ENCODE measurements at regions not wholly inside any gene's neighbourhood (a gene's known extent, or its start where the extent isn't known, plus 50 kb on each side); places are given as distances from the start of the nearest gene placed in this dataset.

DNA sequence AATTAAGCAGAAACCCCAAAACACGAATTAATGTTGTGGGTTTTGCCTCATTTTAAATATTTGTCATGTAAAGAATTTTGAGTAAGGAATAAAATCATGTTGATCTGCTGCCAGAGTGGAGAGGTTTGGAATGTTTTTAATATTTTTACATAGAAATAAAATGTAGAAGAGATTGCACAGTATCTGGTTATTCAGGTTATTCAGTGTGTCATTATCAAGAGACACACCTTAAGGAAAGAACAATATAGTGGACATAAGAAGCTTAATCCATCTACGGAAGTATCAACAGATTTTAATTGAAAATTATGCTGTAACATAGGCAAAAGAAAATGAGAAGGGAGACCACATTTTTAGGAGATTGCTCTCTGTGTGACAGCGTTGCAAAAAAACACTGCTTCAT lies 410.4 kb downstream of the MED10 start:
- TF ChIP-seq POLR2A (IDR thresholded peaks at IDR 0.05) = no peak
- TF ChIP-seq, protein P1, sequence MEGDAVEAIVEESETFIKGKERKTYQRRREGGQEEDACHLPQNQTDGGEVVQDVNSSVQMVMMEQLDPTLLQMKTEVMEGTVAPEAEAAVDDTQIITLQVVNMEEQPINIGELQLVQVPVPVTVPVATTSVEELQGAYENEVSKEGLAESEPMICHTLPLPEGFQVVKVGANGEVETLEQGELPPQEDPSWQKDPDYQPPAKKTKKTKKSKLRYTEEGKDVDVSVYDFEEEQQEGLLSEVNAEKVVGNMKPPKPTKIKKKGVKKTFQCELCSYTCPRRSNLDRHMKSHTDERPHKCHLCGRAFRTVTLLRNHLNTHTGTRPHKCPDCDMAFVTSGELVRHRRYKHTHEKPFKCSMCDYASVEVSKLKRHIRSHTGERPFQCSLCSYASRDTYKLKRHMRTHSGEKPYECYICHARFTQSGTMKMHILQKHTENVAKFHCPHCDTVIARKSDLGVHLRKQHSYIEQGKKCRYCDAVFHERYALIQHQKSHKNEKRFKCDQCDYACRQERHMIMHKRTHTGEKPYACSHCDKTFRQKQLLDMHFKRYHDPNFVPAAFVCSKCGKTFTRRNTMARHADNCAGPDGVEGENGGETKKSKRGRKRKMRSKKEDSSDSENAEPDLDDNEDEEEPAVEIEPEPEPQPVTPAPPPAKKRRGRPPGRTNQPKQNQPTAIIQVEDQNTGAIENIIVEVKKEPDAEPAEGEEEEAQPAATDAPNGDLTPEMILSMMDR (IDR thresholded peaks at IDR 0.05) = no peak

All from breast epithelium (tissue), 3 donors.